OCI-LY1 (cell line): ENCODE measurements at regions not wholly inside any gene's neighbourhood (a gene's known extent, or its start where the extent isn't known, plus 50 kb on each side); places are given as distances from the start of the nearest gene placed in this dataset.

ENCODE experiments used
- CTCF ChIP-seq: fragments of 200-600 bp; sonication (generic), shearing (Covaris generic); IDR thresholded peaks from 2 replicates; pipeline ENCODE4 v1.5.1; 2017; ENCODE audit warnings: mild to moderate bottlenecking, antibody characterized with exemption, low read length, moderate library complexity, mixed read lengths
- EZH2 ChIP-seq: fragments of 200-600 bp; sonication (generic), shearing (Covaris generic); IDR thresholded peaks from 2 replicates; pipeline ENCODE4 v1.8.0; 2017; ENCODE audit warnings: borderline replicate concordance, mixed run types, mild to moderate bottlenecking, antibody characterized with exemption, low read length, moderate library complexity, mixed read lengths

- TF ChIP-seq CTCF, result no peak
- TF ChIP-seq EZH2, result no peak
These were observed 1333.7 kb upstream of the DIAPH2 start for GRCh38 chrX:95350774-95351488.
